ENCODE measurements at regions not wholly inside any gene's neighbourhood (a gene's known extent, or its start where the extent isn't known, plus 50 kb on each side); places are given as distances from the start of the nearest gene placed in this dataset.
"Not testable (repeated sequence)": the region's sequence is repeated elsewhere in the genome, so short reads cannot be mapped to it uniquely, and the experiment has no call there.

- no peak for DNase-seq
Observed at GRCh38 chrX:46298821-46299220, 246.4 kb downstream of the ZNF674 start.

- DNase-seq: no peak
Observed at GRCh38 chrX:46295963-46296362, 249.3 kb downstream of the ZNF674 start.

GRCh38 chrX:46294234-46294633 lies 251.0 kb downstream of the ZNF674 start:
- no peak for DNase-seq

GRCh38 chrX:46279925-46280313 lies 265.3 kb downstream of the ZNF674 start:
- DNase-seq: no peak

- DNase-seq: no peak
Observed at GRCh38 chrX:46279214-46279924, 265.9 kb downstream of the ZNF674 start.

GRCh38 chrX:46278572-46278971 lies 266.6 kb downstream of the ZNF674 start:
- DNase-seq: no peak

GRCh38 chrX:46268412-46268811 lies 276.8 kb downstream of the ZNF674 start:
- no peak for DNase-seq

GRCh38 chrX:46263494-46263893 lies 281.7 kb downstream of the ZNF674 start:
- no peak for DNase-seq

- no peak for DNase-seq
Observed at GRCh38 chrX:46262304-46262703, 282.9 kb downstream of the ZNF674 start.

- DNase-seq: no peak
Observed at GRCh38 chrX:46260499-46260898, 284.7 kb downstream of the ZNF674 start.

- DNase-seq: no peak
Observed at GRCh38 chrX:46258356-46258755, 286.9 kb downstream of the ZNF674 start.

- DNase-seq: no peak
Observed at GRCh38 chrX:46257451-46257879, 287.8 kb downstream of the ZNF674 start.

GRCh38 chrX:46256875-46257274 lies 288.3 kb downstream of the ZNF674 start:
- DNase-seq: no peak

GRCh38 chrX:46255046-46255445 lies 290.2 kb downstream of the ZNF674 start:
- DNase-seq: no peak

GRCh38 chrX:46254641-46255040 lies 290.6 kb downstream of the ZNF674 start:
- DNase-seq: no peak

- DNase-seq: no peak
Observed at GRCh38 chrX:46251755-46252154, 293.5 kb downstream of the ZNF674 start.

GRCh38 chrX:46250151-46250550 lies 295.1 kb downstream of the ZNF674 start:
- DNase-seq: no peak

- no peak for DNase-seq
Observed at GRCh38 chrX:46247456-46247855, 297.8 kb downstream of the ZNF674 start.

- DNase-seq: no peak
Observed at GRCh38 chrX:46244451-46244850, 300.8 kb downstream of the ZNF674 start.

- no peak for DNase-seq
Observed at GRCh38 chrX:46236411-46236810, 308.8 kb downstream of the ZNF674 start.

GRCh38 chrX:46235778-46236177 lies 309.4 kb downstream of the ZNF674 start:
- DNase-seq: no peak

- DNase-seq: no peak
Observed at GRCh38 chrX:46234775-46235174, 310.4 kb downstream of the ZNF674 start.

- DNase-seq: no peak
Observed at GRCh38 chrX:46228389-46228788, 316.8 kb downstream of the ZNF674 start.

GRCh38 chrX:46226422-46226821 lies 318.8 kb downstream of the ZNF674 start:
- DNase-seq: no peak

GRCh38 chrX:46223499-46223898 lies 321.7 kb downstream of the ZNF674 start:
- not testable (repeated sequence) for DNase-seq
